Suprapubic skin (tissue), 4 donors: ENCODE measurements at regions not wholly inside any gene's neighbourhood (a gene's known extent, or its start where the extent isn't known, plus 50 kb on each side); places are given as distances from the start of the nearest gene placed in this dataset.

Experiments
- DNase-seq, 2 donors: peaks; one replicate each; pipeline ENCODE4 v3.0.0-alpha.2; 2019; ENCODE audit warnings: low spot score in 2 of 2
- H3K27ac ChIP-seq: fragments of 200-600 bp; sonication (generic); one replicate; pipeline ENCODE4 v1.5.1; 2019
- H3K27me3 ChIP-seq: fragments of 200-600 bp; sonication (generic); one replicate; pipeline ENCODE4 v1.5.1; 2019
- H3K36me3 ChIP-seq: fragments of 200-600 bp; sonication (generic); one replicate; pipeline ENCODE4 v1.5.1; 2019
- H3K4me1 ChIP-seq: fragments of 200-600 bp; sonication (generic); one replicate; pipeline ENCODE4 v1.5.1; 2019
- H3K4me3 ChIP-seq: fragments of 200-600 bp; sonication (generic); one replicate; pipeline ENCODE4 v1.5.1; 2019; ENCODE audit warnings: mild to moderate bottlenecking
- H3K9me3 ChIP-seq: fragments of 200-600 bp; sonication (generic); one replicate; pipeline ENCODE4 v1.5.1; 2019
- EP300 ChIP-seq: sonication (generic); formaldehyde crosslinking; IDR thresholded peaks from one replicate; pipeline ENCODE4 v1.6.1; 2017; ENCODE audit warnings: antibody characterized with exemption
- POLR2A ChIP-seq, 2 donors: fragments of 450-650 bp; IDR thresholded peaks; one replicate each; pipeline ENCODE4 v1.6.1; 2017; ENCODE audit warnings: antibody characterized with exemption in 2 of 2, mild to moderate bottlenecking in 2 of 2, moderate library complexity in 2 of 2
- POLR2AphosphoS5 ChIP-seq, 3 donors: sonication (generic); formaldehyde crosslinking; IDR thresholded peaks; one replicate each; pipeline ENCODE4 v1.6.1; 2017; ENCODE audit warnings: antibody characterized with exemption in 3 of 3
- WGBS: methylation state at CpG from one replicate; pipeline ENCODE4 v1.1.5; 2018; 5-methylcytosine and 5-hydroxymethylcytosine counted together
- TF ChIP-seq, protein P1 (sequence below), 2 donors: fragments of 200-600 bp in 1 of 2; fragments of 450-650 bp in 1 of 2; sonication (generic) in 1 of 2; IDR thresholded peaks; one replicate each; pipeline ENCODE4 v1.5.1; 2016 to 2019; ENCODE audit warnings: antibody characterized with exemption in 2 of 2, mild to moderate bottlenecking in 1 of 2, moderate library complexity in 1 of 2

DNA sequence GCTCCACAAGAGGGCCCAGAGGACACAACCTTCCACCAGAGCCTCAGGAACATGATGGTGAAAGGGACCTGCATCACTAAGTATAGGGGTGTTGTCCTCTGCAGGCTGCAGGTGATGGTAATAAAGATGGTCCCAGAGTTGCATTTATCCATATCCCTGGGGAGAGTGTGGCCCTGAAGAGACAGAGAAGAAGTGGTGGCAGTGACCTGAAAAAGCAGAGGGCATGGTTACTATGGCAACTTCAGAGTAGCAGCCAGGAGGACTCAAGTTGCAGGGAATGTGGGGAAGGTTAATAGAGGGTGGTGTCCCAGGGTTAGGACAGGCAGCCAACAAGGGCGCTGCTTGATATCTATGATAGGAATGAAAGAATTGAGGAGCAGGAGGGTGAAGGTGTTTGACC, 57.1 kb downstream of the HLA-A start:
- WGBS = 85% methylated on average over 1 of the region's 1 CpG
- DNase-seq = no peak

DNA sequence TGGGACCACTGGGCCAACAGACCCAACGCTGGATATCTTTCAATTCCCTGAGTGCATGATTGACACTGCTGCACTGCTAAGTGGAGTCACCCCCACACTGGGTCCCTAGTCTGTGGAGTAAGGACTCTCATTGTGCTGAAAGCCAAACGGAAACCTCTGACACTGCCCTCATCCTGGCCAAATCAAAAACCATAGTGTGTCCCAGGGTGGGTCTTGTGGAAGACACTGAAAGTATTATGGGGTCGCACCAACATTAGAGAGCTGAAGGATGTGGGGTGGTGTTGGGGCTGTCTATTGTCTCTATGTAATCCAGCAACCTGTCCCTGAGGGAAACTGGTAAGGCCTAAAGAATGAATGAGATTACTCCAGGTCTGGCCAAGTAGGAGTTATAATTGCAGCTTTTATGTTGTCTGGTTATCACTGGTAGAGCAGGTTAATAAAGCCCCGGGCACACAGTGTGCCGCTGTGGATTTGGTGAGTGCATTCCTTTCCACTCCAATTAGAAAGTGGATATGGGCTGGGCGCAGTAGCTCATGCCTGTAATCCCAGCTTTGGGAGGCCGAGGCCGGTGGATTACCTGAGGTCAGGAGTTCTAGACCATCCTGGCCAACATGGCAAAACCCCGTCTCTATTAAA, 57.9 kb downstream of the HLA-A start:
- Histone ChIP-seq H3K4me1 (no peaks in the 10 kb centered on the region), H3K27ac (no peak overlapping the region), H3K4me3 (no peak overlapping the region), H3K27me3 (no peaks in the 10 kb centered on the region), H3K9me3 (no peaks in the 10 kb centered on the region), H3K36me3 (no peaks in the 10 kb centered on the region)
- no peak for DNase-seq
- TF ChIP-seq POLR2A (IDR thresholded peaks at IDR 0.05) = no peak
- no peak for TF ChIP-seq EP300
- TF ChIP-seq, protein P1, sequence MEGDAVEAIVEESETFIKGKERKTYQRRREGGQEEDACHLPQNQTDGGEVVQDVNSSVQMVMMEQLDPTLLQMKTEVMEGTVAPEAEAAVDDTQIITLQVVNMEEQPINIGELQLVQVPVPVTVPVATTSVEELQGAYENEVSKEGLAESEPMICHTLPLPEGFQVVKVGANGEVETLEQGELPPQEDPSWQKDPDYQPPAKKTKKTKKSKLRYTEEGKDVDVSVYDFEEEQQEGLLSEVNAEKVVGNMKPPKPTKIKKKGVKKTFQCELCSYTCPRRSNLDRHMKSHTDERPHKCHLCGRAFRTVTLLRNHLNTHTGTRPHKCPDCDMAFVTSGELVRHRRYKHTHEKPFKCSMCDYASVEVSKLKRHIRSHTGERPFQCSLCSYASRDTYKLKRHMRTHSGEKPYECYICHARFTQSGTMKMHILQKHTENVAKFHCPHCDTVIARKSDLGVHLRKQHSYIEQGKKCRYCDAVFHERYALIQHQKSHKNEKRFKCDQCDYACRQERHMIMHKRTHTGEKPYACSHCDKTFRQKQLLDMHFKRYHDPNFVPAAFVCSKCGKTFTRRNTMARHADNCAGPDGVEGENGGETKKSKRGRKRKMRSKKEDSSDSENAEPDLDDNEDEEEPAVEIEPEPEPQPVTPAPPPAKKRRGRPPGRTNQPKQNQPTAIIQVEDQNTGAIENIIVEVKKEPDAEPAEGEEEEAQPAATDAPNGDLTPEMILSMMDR (IDR thresholded peaks at IDR 0.05) = no peak
- no peak for TF ChIP-seq POLR2AphosphoS5 (IDR thresholded peaks at IDR 0.05)
- WGBS = 80% methylated on average over 9 of the region's 9 CpGs

More for the DNA sequence above, 57.1 kb downstream of the HLA-A start:
- Histone ChIP-seq H3K27me3 (no peaks in the 10 kb centered on the region), H3K4me3 (no peak overlapping the region), H3K27ac (no peak overlapping the region), H3K4me1 (no peaks in the 10 kb centered on the region), H3K36me3 (no peaks in the 10 kb centered on the region), H3K9me3 (no peaks in the 10 kb centered on the region)
- TF ChIP-seq EP300 = no peak
- TF ChIP-seq POLR2A (IDR thresholded peaks at IDR 0.05) = no peak
- TF ChIP-seq, protein P1 (IDR thresholded peaks at IDR 0.05) = no peak
- no peak for TF ChIP-seq POLR2AphosphoS5 (IDR thresholded peaks at IDR 0.05)

DNA sequence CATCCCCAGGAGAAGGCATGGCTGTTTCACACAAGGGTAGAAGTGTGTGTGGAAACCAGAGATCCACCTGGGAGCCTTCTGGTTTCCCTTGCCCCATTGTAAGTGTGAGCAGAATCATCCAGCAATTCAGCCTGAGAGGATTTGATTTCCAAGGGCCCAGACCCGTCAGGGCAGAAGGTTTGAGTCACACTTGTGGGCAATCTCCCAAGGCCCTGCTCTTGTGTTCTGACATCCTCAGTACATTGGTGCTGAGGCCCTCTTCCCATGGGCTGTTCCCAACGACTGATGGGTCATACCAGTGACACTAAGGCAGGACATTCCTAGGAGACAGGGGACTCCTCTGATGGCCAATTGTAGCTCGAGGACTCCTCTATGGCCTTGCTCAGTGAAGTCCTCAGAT, 58.2 kb upstream of the POLR1H start:
- H3K4me3 ChIP-seq = no peak overlapping the region
- H3K4me1 ChIP-seq = peaks cover 22% of the 10 kb centered on the region
- peaks cover 7% of the 10 kb centered on the region for H3K27me3 ChIP-seq
- H3K36me3 ChIP-seq = no peaks in the 10 kb centered on the region
- DNase-seq = no peak
- WGBS = 50% methylated on average over 3 of the region's 3 CpGs
- TF ChIP-seq EP300 = no peak
- TF ChIP-seq POLR2A (IDR thresholded peaks at IDR 0.05) = no peak
- TF ChIP-seq, protein P1 (IDR thresholded peaks at IDR 0.05) = no peak
- TF ChIP-seq POLR2AphosphoS5 (IDR thresholded peaks at IDR 0.05) = no peak
- no peak overlapping the region for H3K27ac ChIP-seq
- H3K9me3 ChIP-seq = no peaks in the 10 kb centered on the region

DNA sequence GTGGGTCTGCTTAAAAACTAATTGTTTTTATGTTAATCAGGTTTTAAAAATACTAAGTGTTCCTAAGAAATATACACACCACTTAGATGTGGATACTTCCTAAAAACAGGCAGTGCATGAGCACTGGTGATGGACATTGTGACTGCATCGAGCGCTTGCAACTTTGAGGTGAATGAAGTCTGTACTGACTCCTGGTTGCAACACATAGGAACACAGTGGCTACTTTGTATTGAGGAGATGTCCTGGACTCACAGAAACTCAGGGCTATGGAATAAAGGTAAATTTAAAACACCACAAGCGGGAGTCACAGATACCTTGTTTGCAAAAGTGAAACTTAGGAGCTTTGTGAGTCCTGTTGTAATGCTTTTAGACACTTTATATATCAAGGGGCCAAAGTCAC, 55.6 kb upstream of the POLR1H start:
- TF ChIP-seq, protein P1 (IDR thresholded peaks at IDR 0.05) = no peak
- TF ChIP-seq POLR2AphosphoS5 (IDR thresholded peaks at IDR 0.05) (no peak), EP300 (no peak), POLR2A (IDR thresholded peaks at IDR 0.05) (no peak)
- WGBS = 92% methylated on average over 3 of the region's 3 CpGs
- peaks cover 20% of the 10 kb centered on the region for H3K27me3 ChIP-seq
- no peak overlapping the region for H3K4me3 ChIP-seq
- H3K4me1 ChIP-seq = peaks cover 23% of the 10 kb centered on the region
- no peak overlapping the region for H3K27ac ChIP-seq
- no peaks in the 10 kb centered on the region for H3K36me3 ChIP-seq
- DNase-seq = no peak
- no peaks in the 10 kb centered on the region for H3K9me3 ChIP-seq

DNA sequence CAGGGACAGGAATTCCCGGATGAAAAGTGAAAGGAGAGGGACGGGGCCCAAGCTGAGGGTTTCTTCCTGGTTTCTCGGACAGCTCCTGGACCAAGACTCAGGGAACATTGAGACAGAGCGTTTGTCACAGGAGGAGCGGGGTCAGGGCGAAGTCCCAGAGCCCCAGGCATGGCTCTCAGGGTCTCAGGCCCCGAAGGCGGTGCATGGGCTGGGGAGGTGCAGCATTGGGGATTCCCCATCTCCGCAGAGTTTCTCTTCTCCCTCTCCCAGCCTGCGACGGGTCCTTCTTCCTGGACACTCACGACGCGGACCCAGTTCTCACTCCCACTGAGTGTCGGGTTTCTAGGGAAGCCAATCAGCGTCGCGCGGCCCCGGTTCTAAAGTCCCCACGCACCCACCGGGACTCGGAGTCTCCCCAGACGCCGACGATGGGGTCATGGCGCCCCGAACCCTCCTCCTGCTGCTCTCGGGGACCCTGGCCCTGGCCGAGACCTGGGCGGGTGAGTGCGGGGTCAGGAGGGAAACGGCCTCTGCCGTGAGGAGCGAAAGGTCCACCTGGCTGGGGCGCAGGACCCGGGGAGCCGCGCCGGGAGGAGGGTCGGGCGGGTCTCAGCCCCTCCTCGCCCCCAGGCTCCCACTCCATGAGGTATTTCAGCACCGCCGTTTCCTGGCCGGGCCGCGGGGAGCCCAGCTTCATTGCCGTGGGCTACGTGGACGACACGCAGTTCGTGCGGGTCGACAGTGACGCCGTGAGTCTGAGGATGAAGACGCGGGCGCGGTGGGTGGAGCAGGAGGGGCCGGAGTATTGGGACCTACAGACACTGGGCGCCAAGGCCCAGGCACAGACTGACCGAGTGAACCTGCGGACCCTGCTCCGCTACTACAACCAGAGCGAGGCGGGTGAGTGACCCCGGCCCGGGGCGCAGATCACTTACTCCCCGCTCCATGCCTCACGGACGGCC, 54.6 kb upstream of the POLR1H start:
- peak in 1 of 2 donors; percentile 85 for DNase-seq
- Histone ChIP-seq H3K9me3 (no peaks in the 10 kb centered on the region), H3K4me3 (peak overlapping the region; percentile 63), H3K27ac (no peak overlapping the region), H3K27me3 (peaks cover 20% of the 10 kb centered on the region), H3K4me1 (peaks cover 23% of the 10 kb centered on the region), H3K36me3 (no peaks in the 10 kb centered on the region)
- WGBS = 1% methylated on average over 41 of the region's 74 CpGs
- no peak for TF ChIP-seq POLR2AphosphoS5 (IDR thresholded peaks at IDR 0.05)
- no peak for TF ChIP-seq POLR2A (IDR thresholded peaks at IDR 0.05)
- TF ChIP-seq EP300 = no peak
- TF ChIP-seq, protein P1 (IDR thresholded peaks at IDR 0.05) = no peak
